ENCODE measurements at regions not wholly inside any gene's neighbourhood (a gene's known extent, or its start where the extent isn't known, plus 50 kb on each side); places are given as distances from the start of the nearest gene placed in this dataset.

DNA sequence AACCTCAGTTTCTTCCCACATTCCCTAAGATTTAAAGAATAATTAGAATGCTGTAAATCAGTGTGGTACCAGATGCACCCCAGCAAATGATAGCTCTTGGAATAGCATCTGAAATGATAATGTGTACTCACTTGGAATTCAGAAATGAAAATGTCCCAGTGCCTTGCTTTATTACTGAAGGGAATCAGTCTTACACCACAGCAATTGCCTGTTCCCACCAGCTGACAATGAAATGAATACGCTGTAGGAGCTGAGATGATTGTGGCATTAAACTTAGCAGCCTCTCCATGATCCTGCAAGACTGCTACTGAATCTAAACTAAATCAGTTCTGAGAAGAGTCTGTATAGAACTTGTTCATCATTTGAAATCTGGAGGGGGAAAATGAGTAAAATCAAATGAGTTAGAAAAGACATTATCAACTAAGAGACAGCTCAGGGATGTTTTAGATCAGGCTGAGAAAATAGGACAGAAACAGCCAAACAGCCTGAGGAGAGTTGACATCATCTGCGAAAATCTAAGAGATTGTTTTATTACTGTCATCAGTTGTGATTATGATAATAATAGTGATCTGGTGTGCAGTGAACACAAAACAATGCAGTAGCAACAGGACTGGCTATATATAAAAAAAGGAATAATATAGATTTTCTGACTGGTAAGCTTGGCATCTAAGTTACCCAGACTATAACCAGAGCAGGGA lies 108.6 kb upstream of the SLC13A1 start:
- Histone ChIP-seq H3K4me1 (ENCODE audit: control insufficient read depth, insufficient read depth, low read length) (no peaks in the 10 kb centered on the region), H3K9me3 (replicated peaks; ENCODE audit: control insufficient read depth, insufficient read depth, low read length) (no peaks in the 10 kb centered on the region), H3K79me2 (ENCODE audit: control insufficient read depth, insufficient read depth, low read length) (no peaks in the 10 kb centered on the region), H2AFZ (ENCODE audit: control insufficient read depth, low read depth, low read length) (no peak overlapping the region), H3K9ac (ENCODE audit: control insufficient read depth, insufficient read depth, low read length) (no peak overlapping the region), H3K36me3 (ENCODE audit: control insufficient read depth in 2 of 2, insufficient read depth in 2 of 2, low read length in 1 of 2) (no peaks in the 10 kb centered on the region), H3K4me2 (ENCODE audit: control insufficient read depth, insufficient read depth) (no peak overlapping the region), H3K27me3 (replicated peaks in 1 of 2; ENCODE audit: control insufficient read depth in 2 of 2, insufficient read depth in 2 of 2, low read length in 1 of 2) (no peaks in the 10 kb centered on the region), H3K4me3 (no peak overlapping the region), H3K27ac (ENCODE audit: control insufficient read depth, insufficient read depth) (no peak overlapping the region), H4K20me1 (ENCODE audit: control insufficient read depth, insufficient read depth) (no peaks in the 10 kb centered on the region)
- no peak for TF ChIP-seq SIX5 (IDR thresholded peaks at IDR 0.05; ENCODE audit: low read depth, low read length, severe bottlenecking)
- no peak for TF ChIP-seq RUNX3 (IDR thresholded peaks at IDR 0.05; ENCODE audit: low read length)
- TF ChIP-seq SRF (IDR thresholded peaks at IDR 0.05; ENCODE audit: low read depth in 2 of 2, low read length in 2 of 2) = no peak
- TF ChIP-seq HCFC1 (IDR thresholded peaks at IDR 0.05; ENCODE audit: low read length) = no peak
- ChIA-PET SMC1A (ENCODE audit: uncharacterized antibody, unreplicated experiment) (interaction anchor here (1.2 kb wide), 1 partner anchor 25 kb away, joined by 3 read pairs; no protein-coding TSS in a partner anchor), CTCF (interaction anchor here (1.2 kb wide), 1 partner anchor 59 kb away, joined by 3 read pairs; no protein-coding TSS in a partner anchor), RAD21 (ENCODE audit: unreplicated experiment) (no interaction called here), POLR2A (no interaction called here)
- ATAC-seq (no peak), DNase-seq (ENCODE audit: low read depth, low spot score) (no peak), FAIRE-seq (no peak)
- no TSS peak for BruUV-seq (replicated peaks)
- 42% methylated on average over 2 of the region's 2 CpGs for WGBS (ENCODE audit: insufficient coverage, insufficient replicate concordance, low lambda C conversion rate, missing lambda C conversion rate)
- in situ Hi-C loops (cut with MboI) = no loop called here
- intact Hi-C loops (cut with micrococcal nuclease; ENCODE audit: unreplicated experiment) = no loop called here

GRCh38 chr7:123305840-123306375 lies 106.1 kb upstream of the SLC13A1 start:
- Histone ChIP-seq H3K9ac (ENCODE audit: control insufficient read depth, insufficient read depth, low read length) (no peak overlapping the region), H3K4me3 (no peak overlapping the region), H3K4me2 (ENCODE audit: control insufficient read depth, insufficient read depth) (no peak overlapping the region), H3K36me3 (ENCODE audit: control insufficient read depth in 2 of 2, insufficient read depth in 2 of 2, low read length in 1 of 2) (no peaks in the 10 kb centered on the region), H3K27me3 (replicated peaks in 1 of 2; ENCODE audit: control insufficient read depth in 2 of 2, insufficient read depth in 2 of 2, low read length in 1 of 2) (no peaks in the 10 kb centered on the region), H3K27ac (ENCODE audit: control insufficient read depth, insufficient read depth) (no peak overlapping the region), H2AFZ (ENCODE audit: control insufficient read depth, low read depth, low read length) (no peak overlapping the region), H4K20me1 (ENCODE audit: control insufficient read depth, insufficient read depth) (no peaks in the 10 kb centered on the region), H3K79me2 (ENCODE audit: control insufficient read depth, insufficient read depth, low read length) (no peaks in the 10 kb centered on the region), H3K4me1 (ENCODE audit: control insufficient read depth, insufficient read depth, low read length) (no peaks in the 10 kb centered on the region), H3K9me3 (replicated peaks; ENCODE audit: control insufficient read depth, insufficient read depth, low read length) (no peaks in the 10 kb centered on the region)
- TF ChIP-seq MEF2B (IDR thresholded peaks at IDR 0.05; ENCODE audit: partially characterized antibody, poor library complexity, severe bottlenecking) = peak; percentile 39
- TF ChIP-seq CHD2 (IDR thresholded peaks at IDR 0.05; ENCODE audit: borderline replicate concordance, low read depth, low read length) = no peak
- no peak for TF ChIP-seq ZNF274 (IDR thresholded peaks at IDR 0.05; ENCODE audit: insufficient read depth, insufficient read length)
- peak; percentile 35; the same call in 1 of the 2 replicates for TF ChIP-seq NR2F1 (conservative IDR thresholded peaks at IDR 0.05)
- TF ChIP-seq CBFB (IDR thresholded peaks at IDR 0.05; ENCODE audit: low read depth) = no peak
- intact Hi-C loops (cut with micrococcal nuclease; ENCODE audit: unreplicated experiment) = no loop called here
- DNase-seq (ENCODE audit: low read depth, low spot score) = no peak
- POLR2A ChIA-PET = no interaction called here
- 0% methylated on average over 2 of the region's 2 CpGs for WGBS (ENCODE audit: insufficient coverage, insufficient replicate concordance, low lambda C conversion rate, missing lambda C conversion rate)
- FAIRE-seq = no peak
- no peak for ATAC-seq
- SMC1A ChIA-PET (ENCODE audit: uncharacterized antibody, unreplicated experiment) = interaction anchor here (2.1 kb wide), 1 partner anchor 9 kb away, joined by 11 read pairs; no protein-coding TSS in a partner anchor
- in situ Hi-C loops (cut with MboI) = no loop called here
- CTCF ChIA-PET = interaction anchor here (0.7 to 0.8 kb wide), 2 partner anchors 9 to 151 kb away, joined by 3 to 4 read pairs; no protein-coding TSS in a partner anchor
- no TSS peak for BruUV-seq (replicated peaks)
- RAD21 ChIA-PET (ENCODE audit: unreplicated experiment) = no interaction called here
